Activated B cell treated with CpG ODN at 0.5 μM for 24 hours (primary cell): ENCODE measurements at regions not wholly inside any gene's neighbourhood (a gene's known extent, or its start where the extent isn't known, plus 50 kb on each side); places are given as distances from the start of the nearest gene placed in this dataset.

Source experiments
- ATAC-seq: fragments of 200-7000 bp; cut with Tn5 transposase; one replicate; pipeline ENCODE4 v1.10.0; 2021; ENCODE audit warnings: low read depth, mild to moderate bottlenecking, moderate library complexity
- CTCF ChIA-PET: fragments of 350-600 bp; sonication (Branson Sonifier 250); formaldehyde crosslinking; loops from one replicate; lab custom pipeline; 2021; ENCODE audit warnings: antibody characterized with exemption; lab: Charles Lee
- POLR2A ChIA-PET: fragments of 350-600 bp; sonication (Branson Sonifier 250); formaldehyde crosslinking; loops from one replicate; lab custom pipeline; 2021; ENCODE audit warnings: antibody characterized with exemption; lab: Charles Lee
- DNase-seq: peaks from one replicate; pipeline ENCODE4 v3.0.0; 2022
- H3K27ac Mint-ChIP-seq: one replicate; pipeline ENCODE4 v1.8.0; 2020; ENCODE audit warnings: mixed read lengths
- H3K27me3 Mint-ChIP-seq: one replicate; pipeline ENCODE4 v1.8.0; 2021; ENCODE audit warnings: mixed read lengths
- H3K36me3 Mint-ChIP-seq: one replicate; pipeline ENCODE4 v1.8.0; 2021; ENCODE audit warnings: low read depth, mixed read lengths
- H3K4me1 Mint-ChIP-seq: one replicate; pipeline ENCODE4 v1.8.0; 2021; ENCODE audit warnings: mixed read lengths
- H3K4me3 Mint-ChIP-seq: one replicate; pipeline ENCODE4 v1.8.0; 2020; ENCODE audit warnings: mild to moderate bottlenecking, mixed read lengths
- H3K9me3 Mint-ChIP-seq: one replicate; pipeline ENCODE4 v1.8.0; 2020; ENCODE audit warnings: mixed read lengths
- CTCF ChIP-seq: fragments of 200-600 bp; IDR thresholded peaks from one replicate; pipeline ENCODE4 v1.8.0; 2022; ENCODE audit warnings: antibody characterized with exemption, mild to moderate bottlenecking
- intact Hi-C: fragments of 100-400 bp; cut with micrococcal nuclease; formaldehyde crosslinking; loops from one replicate; pipeline ENCODE4 v1.15.1; 2024

GRCh38 chr9:124202447-124202971 is 55.2 kb upstream of the NEK6 start:
- peak overlapping the region; percentile 99 for H3K27ac Mint-ChIP-seq
- ATAC-seq, result peak; percentile 88
- H3K36me3 Mint-ChIP-seq, result no peaks in the 10 kb centered on the region
- no peak for TF ChIP-seq CTCF
- CTCF ChIA-PET, result interaction anchor here (0.7 to 3.3 kb wide), 5 partner anchors 15 to 76 kb away, joined by 3 to 20 read pairs (median 3); no protein-coding TSS in a partner anchor
- H3K27me3 Mint-ChIP-seq, result no peaks in the 10 kb centered on the region
- DNase-seq, result peak; percentile 75
- H3K4me3 Mint-ChIP-seq, result peak overlapping the region; percentile 80
- POLR2A ChIA-PET, result interaction anchor here (0.9 to 16.3 kb wide), 7 partner anchors 7 to 84 kb away, joined by 3 to 256 read pairs (median 7); partner anchors contain the start of gene NEK6
- no peaks in the 10 kb centered on the region for H3K9me3 Mint-ChIP-seq
- peaks cover 96% of the 10 kb centered on the region for H3K4me1 Mint-ChIP-seq
- intact Hi-C loops, result loop anchor here (1.0 kb wide), 8 partner anchors 8 to 88 kb away; no protein-coding TSS in a partner anchor

- ATAC-seq (no peak), DNase-seq (no peak)
- intact Hi-C loops, result no loop called here
- Mint-ChIP-seq H3K4me3 (peak overlapping the region; percentile 60), H3K36me3 (no peaks in the 10 kb centered on the region), H3K27ac (peak overlapping the region; percentile 80), H3K4me1 (peaks cover 95% of the 10 kb centered on the region), H3K9me3 (no peaks in the 10 kb centered on the region), H3K27me3 (no peaks in the 10 kb centered on the region)
- ChIA-PET CTCF (interaction anchor here (1.2 kb wide), 1 partner anchor 79 kb away, joined by 4 read pairs; no protein-coding TSS in a partner anchor), POLR2A (interaction anchor here (1.3 to 16.3 kb wide), 4 partner anchors 9 to 54 kb away, joined by 4 to 256 read pairs (median 5); partner anchors contain the start of gene NEK6)
- TF ChIP-seq CTCF, result no peak
These were observed 51.9 kb upstream of the NEK6 start for GRCh38 chr9:124205686-124206352.

- no peak for TF ChIP-seq CTCF
- peak overlapping the region; percentile 80 for H3K27ac Mint-ChIP-seq
- H3K9me3 Mint-ChIP-seq, result no peaks in the 10 kb centered on the region
- POLR2A ChIA-PET, result interaction anchor here (0.5 to 16.3 kb wide), 6 partner anchors 9 to 80 kb away, joined by 3 to 256 read pairs (median 4); partner anchors contain the start of gene NEK6
- ATAC-seq (peak; percentile 6), DNase-seq (no peak)
- intact Hi-C loops, result no loop called here
- H3K27me3 Mint-ChIP-seq, result no peaks in the 10 kb centered on the region
- peak overlapping the region; percentile 60 for H3K4me3 Mint-ChIP-seq
- no peaks in the 10 kb centered on the region for H3K36me3 Mint-ChIP-seq
- peaks cover 95% of the 10 kb centered on the region for H3K4me1 Mint-ChIP-seq
- CTCF ChIA-PET, result interaction anchor here (1.2 kb wide), 1 partner anchor 80 kb away, joined by 4 read pairs; no protein-coding TSS in a partner anchor
These were observed 51.4 kb upstream of the NEK6 start for GRCh38 chr9:124206391-124206790.
